ENCODE measurements at regions not wholly inside any gene's neighbourhood (a gene's known extent, or its start where the extent isn't known, plus 50 kb on each side); places are given as distances from the start of the nearest gene placed in this dataset.
A peak's percentile ranks its signal among the peaks of the same experiment; 100 is the strongest.
"Not testable (repeated sequence)": the region's sequence is repeated elsewhere in the genome, so short reads cannot be mapped to it uniquely, and the experiment has no call there.

DNA sequence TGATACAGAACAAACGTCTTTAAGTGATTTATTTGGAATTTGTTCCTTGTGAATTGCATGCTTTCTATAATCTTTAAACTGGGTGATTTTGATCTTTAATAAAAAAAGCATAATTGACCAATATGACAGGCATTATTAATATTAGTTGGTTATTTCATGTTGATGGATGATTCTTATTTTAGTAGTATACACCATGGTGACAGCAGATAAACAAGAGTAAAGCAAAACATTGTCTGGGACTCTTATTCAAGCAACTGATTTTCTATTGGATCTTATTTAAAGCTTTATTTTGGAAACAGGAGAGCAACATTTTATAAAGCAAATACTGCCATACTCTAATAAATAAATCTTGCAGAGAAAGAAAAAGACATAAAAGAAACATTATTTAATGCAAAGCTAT, 591.4 kb upstream of the GNPDA2 start:
- DNase-seq: no peak
- intact Hi-C loops (cut with DNase I): no loop called here

GRCh38 chr4:45317276-45317675, 590.9 kb upstream of the GNPDA2 start:
- no peak for DNase-seq
- intact Hi-C loops (cut with DNase I): no loop called here

- intact Hi-C loops (cut with DNase I): no loop called here
- DNase-seq: no peak
Observed at GRCh38 chr4:45316257-45316656, 589.9 kb upstream of the GNPDA2 start.

DNA sequence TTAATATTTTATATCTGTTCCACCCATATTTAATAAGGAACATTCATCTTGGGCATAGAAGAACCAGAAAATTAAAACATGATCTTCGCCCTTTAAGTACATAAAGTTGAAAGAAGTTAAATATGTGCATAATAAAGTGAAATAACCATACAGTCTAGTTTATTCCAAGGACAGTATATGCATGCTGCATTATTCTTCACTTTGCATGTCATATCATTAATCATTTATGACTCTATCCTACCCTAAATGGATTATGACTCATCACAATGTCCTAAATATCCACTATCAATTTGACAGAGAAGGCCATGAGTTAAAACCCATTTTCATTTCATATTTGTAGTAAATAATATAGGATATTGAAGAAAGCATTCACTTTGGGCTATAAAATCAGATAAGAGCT, 576.5 kb upstream of the GNPDA2 start:
- intact Hi-C loops (cut with DNase I): no loop called here

DNA sequence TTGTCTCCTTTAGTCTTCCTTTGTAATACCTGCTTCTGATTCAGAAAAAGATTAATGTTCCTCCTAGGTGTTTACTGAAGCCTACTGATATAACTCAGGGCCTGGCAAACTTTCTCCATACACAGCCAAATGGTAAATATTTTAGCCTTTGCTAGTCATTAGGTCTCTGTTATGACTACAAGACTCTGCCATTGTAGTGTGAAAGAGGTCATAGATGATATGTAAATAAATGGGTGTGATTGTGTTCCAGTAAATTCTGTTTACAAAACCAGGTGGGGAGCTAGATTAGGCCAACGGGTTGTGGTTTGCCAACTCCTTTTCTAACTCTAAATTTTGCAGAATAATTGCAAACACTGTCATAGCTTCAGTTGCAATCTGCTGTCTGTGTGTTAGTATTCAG, 568.1 kb upstream of the GNPDA2 start:
- intact Hi-C loops (cut with DNase I): no loop called here
- no peak for DNase-seq

More for the DNA sequence above, 576.5 kb upstream of the GNPDA2 start:
- no peak for DNase-seq

DNA sequence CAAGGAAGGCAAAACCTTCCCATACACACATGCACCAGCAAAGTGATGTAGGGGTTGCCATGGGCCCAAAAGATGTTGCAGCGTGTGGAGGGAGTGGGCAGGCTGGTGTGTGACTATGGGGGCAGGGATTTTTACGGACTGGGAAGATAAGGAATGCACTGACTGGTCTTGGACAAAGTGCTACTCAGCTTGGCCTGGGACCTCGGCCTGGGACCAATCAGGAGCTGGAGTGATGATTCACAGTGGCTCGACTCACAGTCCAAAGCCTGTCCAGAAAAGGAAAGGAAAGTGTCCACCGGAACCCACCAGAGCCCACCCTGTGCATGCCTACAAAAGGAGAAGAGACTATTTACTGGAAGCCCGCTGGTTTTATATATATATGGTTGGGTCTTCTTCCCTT, 567.0 kb upstream of the GNPDA2 start:
- no peak for DNase-seq
- intact Hi-C loops (cut with DNase I): no loop called here

DNA sequence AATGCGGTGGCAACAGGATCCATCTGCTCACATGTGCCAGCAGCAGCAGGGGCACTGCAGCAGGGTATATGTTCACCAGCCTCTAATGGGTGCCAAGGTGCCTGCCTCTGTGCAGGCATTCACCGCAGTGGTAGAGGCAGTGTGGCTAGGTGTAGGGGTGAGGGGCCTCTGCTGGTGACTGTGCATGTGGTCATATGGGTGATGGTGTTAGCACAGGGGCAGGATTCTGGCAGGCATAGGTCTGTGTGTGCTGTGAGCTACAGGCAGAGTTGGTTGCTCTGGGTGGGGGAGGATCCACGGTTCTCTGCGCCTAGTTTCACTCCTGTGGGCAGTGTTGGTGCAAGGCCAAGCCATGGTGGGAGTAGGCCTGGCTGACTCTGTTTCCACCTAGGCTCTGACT, 566.5 kb upstream of the GNPDA2 start:
- intact Hi-C loops (cut with DNase I): no loop called here
- no peak for DNase-seq

DNA sequence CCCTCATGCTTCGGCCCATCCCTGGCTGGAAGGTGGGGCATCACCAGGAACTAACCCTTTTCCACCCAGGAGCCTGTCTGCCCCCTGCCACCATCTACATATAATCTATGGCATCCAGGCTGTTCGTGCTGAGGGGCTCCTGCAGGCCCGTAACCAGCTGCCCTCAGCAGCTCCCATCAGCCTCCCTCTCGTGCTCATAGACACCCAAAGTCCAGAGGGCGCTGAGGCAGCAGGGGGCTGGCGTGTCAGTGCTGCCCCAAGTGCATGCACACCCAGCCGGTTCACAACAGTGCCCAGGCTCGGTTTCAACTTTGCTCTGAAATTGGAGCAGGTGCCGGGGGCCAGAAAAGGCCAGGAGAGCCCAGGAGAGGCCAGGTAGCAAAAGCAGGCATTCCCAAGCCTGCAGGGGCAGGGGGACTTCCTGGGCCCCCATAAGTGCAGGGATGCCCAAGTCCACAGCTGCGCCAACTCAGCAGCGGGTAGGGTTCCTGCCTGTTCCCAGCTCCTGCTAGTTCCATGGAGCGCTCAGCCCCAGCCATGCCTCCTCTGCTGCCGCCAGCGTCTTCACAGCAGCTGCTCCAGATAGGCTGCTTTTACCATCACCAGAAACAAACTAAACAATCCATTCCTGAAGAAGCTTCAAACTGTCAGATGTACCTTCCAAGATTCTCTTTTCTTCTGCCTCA, 558.2 kb upstream of the GNPDA2 start:
- intact Hi-C loops (cut with DNase I): no loop called here
- DNase-seq: no peak

- intact Hi-C loops (cut with DNase I): no loop called here
- DNase-seq: peak in 1 of 42 donors; percentile 26
Observed at GRCh38 chr4:45283352-45283751, 557.0 kb upstream of the GNPDA2 start.

- DNase-seq: no peak
- intact Hi-C loops (cut with DNase I): no loop called here
Observed at GRCh38 chr4:45280121-45280520, 553.8 kb upstream of the GNPDA2 start.

DNA sequence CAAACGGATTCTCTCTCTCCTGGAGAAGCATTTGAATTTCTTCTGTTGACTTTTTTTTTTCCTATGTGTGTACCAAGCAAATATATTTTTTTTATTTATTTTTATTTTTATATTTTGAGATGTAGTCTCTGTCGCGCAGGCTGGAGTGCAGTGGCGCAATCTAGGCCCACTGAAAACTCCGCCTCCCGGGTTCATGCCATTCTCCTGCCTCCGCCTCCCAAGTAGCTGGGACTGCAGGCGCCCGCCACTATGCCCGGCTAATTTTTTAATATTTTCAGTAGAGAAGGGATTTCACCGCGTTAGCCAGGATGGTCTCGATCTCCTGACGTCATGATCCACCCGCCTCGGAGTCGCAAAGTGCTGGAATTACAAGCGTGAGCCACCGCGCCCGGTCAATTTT, 549.5 kb upstream of the GNPDA2 start:
- DNase-seq: no peak
- intact Hi-C loops (cut with DNase I): no loop called here

- DNase-seq; intact Hi-C loops (cut with DNase I): not testable (repeated sequence)
Observed at GRCh38 chr4:45248106-45248505, 521.8 kb upstream of the GNPDA2 start.

DNA sequence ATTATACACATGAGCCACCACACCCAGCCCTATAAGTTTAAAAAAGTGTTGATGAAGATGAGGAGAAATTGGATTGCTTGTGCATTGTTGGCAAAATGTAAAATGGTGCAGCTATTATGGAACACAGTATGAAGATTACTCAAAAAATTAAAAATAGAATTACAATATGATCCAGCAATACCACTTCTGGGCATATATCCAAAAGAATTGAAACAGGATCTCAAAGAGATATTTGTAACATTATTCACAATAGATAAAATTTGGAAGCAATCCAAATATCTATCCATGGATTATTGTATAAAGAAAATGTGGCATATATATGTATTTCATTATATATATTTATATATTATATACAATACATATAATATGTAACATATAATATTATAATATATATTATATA, 515.6 kb upstream of the GNPDA2 start:
- no peak for DNase-seq
- intact Hi-C loops (cut with DNase I): no loop called here

- intact Hi-C loops (cut with DNase I): no loop called here
- DNase-seq: no peak
Observed at GRCh38 chr4:45229206-45229605, 502.9 kb upstream of the GNPDA2 start.

GRCh38 chr4:45215976-45216542, 489.7 kb upstream of the GNPDA2 start:
- no peak for DNase-seq
- intact Hi-C loops (cut with DNase I): no loop called here

DNA sequence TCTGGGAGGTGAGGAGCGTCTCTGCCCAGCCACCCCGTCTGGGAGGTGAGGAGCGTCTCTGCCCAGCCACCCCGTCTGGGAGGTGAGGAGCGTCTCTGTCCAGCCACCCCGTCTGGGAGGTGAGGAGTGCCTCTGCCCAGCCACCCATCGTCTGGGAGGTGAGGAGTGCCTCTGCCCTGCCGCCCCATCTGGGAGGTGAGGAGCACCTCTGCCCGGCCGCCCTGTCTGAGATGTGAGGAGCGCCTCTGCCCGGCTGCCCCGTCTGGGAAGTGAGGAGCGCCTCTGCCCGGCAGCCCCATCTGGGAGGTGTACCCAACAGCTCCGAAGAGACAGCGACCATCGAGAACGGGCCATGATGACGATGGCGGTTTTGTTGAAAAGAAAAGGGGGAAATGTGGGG, 482.1 kb upstream of the GNPDA2 start:
- intact Hi-C loops (cut with DNase I); DNase-seq: not testable (repeated sequence)

DNA sequence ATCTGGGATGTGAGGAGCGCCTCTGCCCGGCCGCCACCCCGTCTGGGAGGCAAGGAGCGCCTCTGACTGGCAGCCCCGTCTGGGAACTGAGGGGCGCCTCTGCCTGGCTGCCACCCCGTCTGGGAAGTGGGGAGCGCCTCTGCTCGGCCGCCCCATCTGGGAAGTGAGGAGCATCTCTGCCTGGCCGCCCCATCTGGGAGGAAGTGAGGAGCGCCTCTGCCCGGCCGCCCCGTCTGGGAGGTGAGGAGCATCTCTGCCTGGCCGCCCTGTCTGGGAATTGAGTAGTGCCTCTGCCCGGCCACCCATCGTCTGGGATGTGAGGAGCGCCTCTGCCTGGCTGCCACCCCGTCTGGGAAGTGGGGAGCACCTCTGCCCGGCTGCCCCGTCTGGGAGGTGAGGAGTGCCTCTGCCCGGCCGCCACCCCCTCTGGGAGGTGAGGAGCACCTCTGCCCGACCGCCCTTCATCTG, 481.5 kb upstream of the GNPDA2 start:
- intact Hi-C loops (cut with DNase I); DNase-seq: not testable (repeated sequence)

DNA sequence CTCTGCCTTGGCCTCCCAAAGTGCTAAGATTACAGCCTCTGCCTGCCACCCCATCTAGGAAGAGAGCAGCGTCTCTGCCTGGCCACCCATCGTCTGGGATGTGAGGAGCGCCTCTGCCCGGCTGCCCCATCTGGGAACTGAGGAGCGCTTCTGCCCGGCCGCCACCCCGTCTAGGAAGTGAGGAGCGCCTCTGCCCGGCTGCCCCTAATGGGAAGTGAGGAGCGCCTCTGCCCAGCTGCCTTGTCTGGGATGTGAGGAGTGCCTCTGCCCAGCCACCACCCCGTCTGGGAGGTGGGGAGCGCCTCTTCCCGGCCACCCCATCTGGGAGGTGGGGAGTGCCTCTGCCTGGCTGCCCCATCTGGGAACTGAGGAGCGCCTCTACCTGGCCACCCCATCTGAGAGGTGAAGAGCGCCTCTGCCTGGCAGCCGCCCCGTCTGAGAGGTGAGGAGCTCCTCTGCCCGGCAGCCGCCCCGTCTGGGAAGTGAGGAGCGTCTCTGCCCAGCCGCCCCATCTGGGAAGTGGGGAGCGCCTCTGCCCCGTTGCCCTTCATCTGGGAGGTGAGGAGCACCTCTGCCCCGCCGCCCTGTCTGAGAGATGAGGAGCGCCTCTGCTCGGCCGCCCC, 481.0 kb upstream of the GNPDA2 start:
- DNase-seq; intact Hi-C loops (cut with DNase I): not testable (repeated sequence)

DNA sequence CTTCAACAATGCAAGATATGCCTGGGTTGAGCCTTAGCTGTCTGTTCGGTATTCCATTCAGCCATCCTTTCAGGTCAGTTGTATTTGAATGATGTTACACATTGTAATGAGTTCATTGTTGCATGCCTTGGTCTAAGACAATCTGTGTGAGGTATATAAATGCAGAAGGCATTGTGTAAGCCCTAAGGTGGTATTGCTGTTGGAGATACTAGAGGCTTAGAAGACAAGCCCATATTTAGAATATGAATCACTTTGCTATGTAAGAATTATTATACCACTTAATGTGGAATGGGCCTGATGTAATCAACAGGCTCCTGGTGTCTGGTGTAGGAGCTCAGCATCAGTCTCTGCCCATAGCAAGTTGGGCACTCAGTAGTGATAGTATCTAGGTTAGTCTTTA, 473.4 kb upstream of the GNPDA2 start:
- intact Hi-C loops (cut with DNase I): no loop called here

DNA sequence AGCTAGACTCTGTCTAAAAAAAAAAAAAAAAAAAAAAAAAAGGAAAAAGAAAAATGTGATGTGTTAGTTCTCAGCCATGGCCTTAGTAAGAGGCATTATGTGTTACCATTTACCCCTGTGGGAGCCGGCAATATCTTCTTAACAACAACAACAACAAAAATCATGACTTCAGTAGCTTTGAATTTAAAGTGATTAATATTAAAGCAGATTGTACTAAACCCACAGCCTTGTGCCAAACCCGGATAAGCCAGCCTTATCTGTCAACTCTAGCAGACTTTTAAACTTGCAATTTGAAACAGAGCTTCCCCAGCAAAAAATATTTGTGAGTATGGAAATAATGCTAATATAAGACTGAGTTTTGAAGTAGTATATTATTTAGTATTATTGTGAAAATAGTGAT, 462.1 kb upstream of the GNPDA2 start:
- DNase-seq: no peak
- intact Hi-C loops (cut with DNase I): no loop called here

More for the DNA sequence above, 473.4 kb upstream of the GNPDA2 start:
- no peak for DNase-seq

DNA sequence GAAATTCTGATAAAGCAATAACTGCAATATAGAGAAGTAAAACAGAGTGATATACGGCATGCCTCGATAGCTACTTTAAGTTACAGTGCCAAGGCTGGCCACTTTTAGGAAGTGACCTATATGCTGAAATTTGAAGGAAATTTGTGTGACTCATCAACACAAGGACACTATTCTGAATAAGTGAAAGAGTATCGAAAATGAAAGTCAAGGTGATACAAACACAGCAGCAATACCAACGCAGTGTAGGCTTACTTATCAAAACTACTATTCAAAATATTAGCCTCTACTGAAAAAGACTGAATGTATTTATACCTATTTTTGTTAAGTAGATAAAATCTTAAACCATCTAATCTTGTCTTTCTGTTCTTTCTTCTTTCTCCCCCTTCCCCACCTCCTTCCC, 459.9 kb upstream of the GNPDA2 start:
- DNase-seq: no peak
- intact Hi-C loops (cut with DNase I): no loop called here

All from head of caudate nucleus (tissue), 42 donors.